Parathyroid adenoma (tissue), 2 donors: ENCODE measurements at regions not wholly inside any gene's neighbourhood (a gene's known extent, or its start where the extent isn't known, plus 50 kb on each side); places are given as distances from the start of the nearest gene placed in this dataset.

Experiments
- H2AFZ ChIP-seq: fragments of 300-600 bp; sonication (generic); one replicate; pipeline ENCODE4 v1.7.0; 2017; ENCODE audit warnings: antibody characterized with exemption, mild to moderate bottlenecking
- H3K27ac ChIP-seq: fragments of 300-600 bp; sonication (generic); one replicate; pipeline ENCODE4 v1.7.0; 2017
- H3K27me3 ChIP-seq: fragments of 300-600 bp; sonication (generic); one replicate; pipeline ENCODE4 v1.7.0; 2017; ENCODE audit warnings: low read length; ENCODE audit not compliant: control insufficient read depth, insufficient read depth
- H3K36me3 ChIP-seq: fragments of 300-600 bp; sonication (generic); one replicate; pipeline ENCODE4 v1.7.0; 2017; ENCODE audit warnings: low read length; ENCODE audit not compliant: control insufficient read depth, insufficient read depth
- H3K4me1 ChIP-seq: fragments of 300-600 bp; sonication (generic); one replicate; pipeline ENCODE4 v1.7.0; 2017; ENCODE audit warnings: control low read depth
- H3K4me2 ChIP-seq: fragments of 300-600 bp; sonication (generic); one replicate; pipeline ENCODE4 v1.7.0; 2017; ENCODE audit warnings: low read length
- H3K4me3 ChIP-seq: fragments of 300-600 bp; sonication (generic); one replicate; pipeline ENCODE4 v1.7.0; 2017; ENCODE audit warnings: low read depth, low read length
- H3K79me2 ChIP-seq: fragments of 300-600 bp; sonication (generic); one replicate; pipeline ENCODE4 v1.7.0; 2017; ENCODE audit warnings: control low read depth
- H3K9ac ChIP-seq: fragments of 300-600 bp; sonication (generic); one replicate; pipeline ENCODE4 v1.7.0; 2017; ENCODE audit warnings: mild to moderate bottlenecking
- H3K9me3 ChIP-seq: fragments of 300-600 bp; sonication (generic); one replicate; pipeline ENCODE4 v1.7.0; 2017; ENCODE audit warnings: low read length; ENCODE audit not compliant: control insufficient read depth
- TF ChIP-seq, protein P1 (sequence below): fragments of 300-600 bp; sonication (generic); IDR thresholded peaks from one replicate; pipeline ENCODE4 v1.7.0; 2017; ENCODE audit warnings: antibody characterized with exemption, mild to moderate bottlenecking
- donor health status: primary hyperparathyroidism.

DNA sequence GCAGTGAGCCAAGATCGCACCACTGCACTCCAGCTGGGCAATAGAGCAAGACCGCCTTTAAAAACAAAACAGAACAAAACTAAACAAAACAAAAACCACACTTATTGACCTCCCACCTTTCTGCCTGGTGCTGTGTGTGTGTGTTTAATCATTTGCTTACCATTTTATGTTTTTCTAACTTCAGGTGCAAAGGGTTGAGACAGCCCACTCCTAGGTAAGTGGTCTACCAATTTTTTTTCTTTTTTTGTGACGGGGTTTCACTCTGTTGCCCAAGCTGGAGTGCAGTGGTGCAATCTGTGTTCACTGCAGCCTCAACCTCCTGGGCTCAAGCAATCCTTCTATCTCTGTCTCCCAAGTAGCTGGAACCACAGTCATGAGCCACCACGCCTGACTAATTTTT, 65.8 kb downstream of the SALL1 start:
- no peak overlapping the region for H3K4me3 ChIP-seq
- no peak overlapping the region for H3K4me2 ChIP-seq
- H2AFZ ChIP-seq, result no peak overlapping the region
- no peaks in the 10 kb centered on the region for H3K79me2 ChIP-seq
- no peaks in the 10 kb centered on the region for H3K4me1 ChIP-seq
- no peaks in the 10 kb centered on the region for H3K36me3 ChIP-seq
- no peak overlapping the region for H3K27ac ChIP-seq
- no peaks in the 10 kb centered on the region for H3K9me3 ChIP-seq
- H3K27me3 ChIP-seq, result no peaks in the 10 kb centered on the region
- TF ChIP-seq, protein P1, sequence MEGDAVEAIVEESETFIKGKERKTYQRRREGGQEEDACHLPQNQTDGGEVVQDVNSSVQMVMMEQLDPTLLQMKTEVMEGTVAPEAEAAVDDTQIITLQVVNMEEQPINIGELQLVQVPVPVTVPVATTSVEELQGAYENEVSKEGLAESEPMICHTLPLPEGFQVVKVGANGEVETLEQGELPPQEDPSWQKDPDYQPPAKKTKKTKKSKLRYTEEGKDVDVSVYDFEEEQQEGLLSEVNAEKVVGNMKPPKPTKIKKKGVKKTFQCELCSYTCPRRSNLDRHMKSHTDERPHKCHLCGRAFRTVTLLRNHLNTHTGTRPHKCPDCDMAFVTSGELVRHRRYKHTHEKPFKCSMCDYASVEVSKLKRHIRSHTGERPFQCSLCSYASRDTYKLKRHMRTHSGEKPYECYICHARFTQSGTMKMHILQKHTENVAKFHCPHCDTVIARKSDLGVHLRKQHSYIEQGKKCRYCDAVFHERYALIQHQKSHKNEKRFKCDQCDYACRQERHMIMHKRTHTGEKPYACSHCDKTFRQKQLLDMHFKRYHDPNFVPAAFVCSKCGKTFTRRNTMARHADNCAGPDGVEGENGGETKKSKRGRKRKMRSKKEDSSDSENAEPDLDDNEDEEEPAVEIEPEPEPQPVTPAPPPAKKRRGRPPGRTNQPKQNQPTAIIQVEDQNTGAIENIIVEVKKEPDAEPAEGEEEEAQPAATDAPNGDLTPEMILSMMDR, result no peak
- no peak overlapping the region for H3K9ac ChIP-seq

DNA sequence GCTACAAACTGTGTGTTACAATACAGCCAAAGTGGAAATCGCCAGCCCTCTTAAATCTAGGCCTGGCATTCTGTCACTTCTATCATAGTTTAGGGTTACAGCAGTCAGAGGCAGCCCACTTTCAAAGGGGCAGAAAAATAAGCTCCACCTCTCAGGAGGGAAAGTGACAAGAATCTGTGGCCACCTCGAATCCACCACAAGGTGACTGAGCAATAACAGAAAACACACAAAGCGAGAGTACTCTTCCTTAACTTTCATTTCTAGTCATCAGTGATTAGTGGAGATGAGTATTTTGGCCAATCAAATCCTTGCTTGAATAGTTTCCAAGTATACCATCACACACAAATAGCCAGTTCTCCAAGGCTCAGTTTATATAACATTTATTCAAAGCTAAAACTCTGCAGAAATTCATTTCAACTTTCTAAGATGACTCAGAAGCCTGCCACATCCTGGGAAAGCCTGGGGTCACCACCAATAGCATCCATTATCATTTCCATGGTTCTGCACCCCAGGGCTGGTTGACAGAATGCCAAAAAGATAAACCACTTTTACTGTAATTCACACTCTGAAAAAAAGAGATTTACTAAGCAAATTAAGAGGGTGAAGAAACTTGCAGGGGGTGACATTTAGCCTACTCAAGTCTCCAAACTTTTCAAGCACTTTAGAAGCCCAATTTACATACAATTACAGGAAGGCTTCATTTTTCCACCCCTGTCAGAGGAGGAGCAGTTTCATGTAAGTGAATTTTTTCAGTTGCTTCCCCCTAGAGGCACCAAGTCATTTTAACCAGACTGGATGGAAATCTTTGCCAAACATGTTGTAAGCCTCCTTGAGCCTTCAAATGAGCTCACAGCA, 66.8 kb downstream of the SALL1 start:
- no peaks in the 10 kb centered on the region for H3K4me1 ChIP-seq
- H3K79me2 ChIP-seq, result no peaks in the 10 kb centered on the region
- no peaks in the 10 kb centered on the region for H3K27me3 ChIP-seq
- H3K9ac ChIP-seq, result no peak overlapping the region
- no peak overlapping the region for H2AFZ ChIP-seq
- TF ChIP-seq, protein P1, result no peak
- no peak overlapping the region for H3K27ac ChIP-seq
- H3K36me3 ChIP-seq, result no peaks in the 10 kb centered on the region
- H3K4me3 ChIP-seq, result no peak overlapping the region
- no peaks in the 10 kb centered on the region for H3K9me3 ChIP-seq
- no peak overlapping the region for H3K4me2 ChIP-seq

DNA sequence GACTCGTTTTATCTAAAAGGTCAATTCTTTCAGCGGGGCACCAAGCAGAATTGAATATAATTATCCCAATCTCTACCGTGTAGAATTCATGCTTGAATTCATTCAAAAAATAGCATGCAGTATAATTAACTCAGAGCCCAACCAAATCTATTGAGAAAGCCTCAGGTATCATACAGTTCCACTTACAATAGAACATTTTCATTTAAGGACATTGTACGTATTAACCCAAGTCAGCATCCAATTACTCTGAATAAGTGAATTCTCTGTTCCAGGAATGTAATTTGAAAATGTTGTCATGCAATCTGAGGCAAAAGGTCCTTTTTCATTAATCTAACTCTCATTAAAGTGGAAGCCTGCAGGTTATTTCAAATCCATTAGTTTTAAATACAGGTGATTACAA, 78.5 kb downstream of the SALL1 start:
- H3K4me1 ChIP-seq, result no peaks in the 10 kb centered on the region
- no peak overlapping the region for H3K4me3 ChIP-seq
- no peak overlapping the region for H3K27ac ChIP-seq
- H3K9ac ChIP-seq, result no peak overlapping the region
- no peak overlapping the region for H3K4me2 ChIP-seq
- no peaks in the 10 kb centered on the region for H3K79me2 ChIP-seq
- no peaks in the 10 kb centered on the region for H3K9me3 ChIP-seq
- no peaks in the 10 kb centered on the region for H3K27me3 ChIP-seq
- no peaks in the 10 kb centered on the region for H3K36me3 ChIP-seq
- no peak overlapping the region for H2AFZ ChIP-seq
- TF ChIP-seq, protein P1, result no peak

DNA sequence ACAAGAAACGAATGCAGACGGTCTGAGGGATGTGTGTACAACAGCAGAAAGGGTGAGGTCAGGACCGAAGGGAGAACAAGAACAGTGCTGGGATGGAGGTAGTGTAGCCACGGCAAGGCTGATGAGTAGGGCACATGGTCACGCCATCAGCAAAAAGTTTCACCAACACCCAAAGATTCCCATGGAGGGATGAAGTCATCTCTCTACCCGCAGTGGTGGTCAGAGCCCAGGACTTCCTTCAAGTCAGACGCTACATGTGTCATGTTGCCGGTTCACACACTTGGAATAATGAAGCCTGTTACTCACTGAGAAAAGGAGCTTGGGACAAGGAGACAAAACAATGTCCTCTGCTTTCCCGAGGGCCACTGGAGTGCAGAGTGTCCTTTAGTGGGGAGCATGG, 79.7 kb downstream of the SALL1 start:
- H3K27ac ChIP-seq, result no peak overlapping the region
- H3K4me1 ChIP-seq, result no peaks in the 10 kb centered on the region
- no peak overlapping the region for H2AFZ ChIP-seq
- no peak overlapping the region for H3K4me3 ChIP-seq
- H3K27me3 ChIP-seq, result no peaks in the 10 kb centered on the region
- TF ChIP-seq, protein P1, result no peak
- no peak overlapping the region for H3K9ac ChIP-seq
- no peaks in the 10 kb centered on the region for H3K36me3 ChIP-seq
- H3K79me2 ChIP-seq, result no peaks in the 10 kb centered on the region
- no peak overlapping the region for H3K4me2 ChIP-seq
- no peaks in the 10 kb centered on the region for H3K9me3 ChIP-seq

DNA sequence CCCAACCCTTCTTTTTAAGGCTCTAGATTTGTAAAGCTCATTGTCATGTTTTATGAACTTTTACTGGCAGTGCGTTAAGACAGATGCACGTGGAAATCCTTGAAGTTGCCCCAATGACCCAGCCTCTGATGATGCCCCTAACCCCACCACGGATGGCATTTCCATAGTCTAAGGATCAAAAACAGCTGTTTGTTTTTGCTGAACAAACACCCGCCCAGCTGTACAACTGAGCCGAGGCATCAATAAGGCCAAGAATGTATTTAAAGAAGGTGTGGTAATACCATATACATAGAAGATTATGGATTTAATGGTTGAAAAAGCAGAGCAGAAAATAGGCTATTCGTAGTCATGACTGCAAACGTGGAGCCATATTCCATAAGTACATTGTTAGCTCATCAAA, 83.7 kb downstream of the SALL1 start:
- Histone ChIP-seq H3K36me3 (no peaks in the 10 kb centered on the region), H3K4me2 (no peak overlapping the region), H3K79me2 (no peaks in the 10 kb centered on the region), H3K9ac (no peak overlapping the region), H3K9me3 (no peaks in the 10 kb centered on the region), H3K4me3 (no peak overlapping the region), H3K27me3 (no peaks in the 10 kb centered on the region), H3K4me1 (peaks cover 9% of the 10 kb centered on the region), H2AFZ (no peak overlapping the region), H3K27ac (no peak overlapping the region)
- TF ChIP-seq, protein P1, result no peak
